22Rv1 (cell line): ENCODE measurements at regions not wholly inside any gene's neighbourhood (a gene's known extent, or its start where the extent isn't known, plus 50 kb on each side); places are given as distances from the start of the nearest gene placed in this dataset.

Experiments used
- CTCF ChIP-seq: fragments of 450-650 bp; IDR thresholded peaks from 2 replicates; pipeline ENCODE4 v1.5.1; 2017; ENCODE audit warnings: mild to moderate bottlenecking
- ZFX ChIP-seq: fragments of 450-650 bp; IDR thresholded peaks from 2 replicates; pipeline ENCODE4 v1.6.1; 2017; ENCODE audit warnings: antibody characterized with exemption, borderline replicate concordance

- no peak for TF ChIP-seq CTCF
- no peak for TF ChIP-seq ZFX
Measured at GRCh38 chr11:97548280-97548679, 1158.5 kb downstream of the JRKL start.
